ENCODE measurements at regions not wholly inside any gene's neighbourhood (a gene's known extent, or its start where the extent isn't known, plus 50 kb on each side); places are given as distances from the start of the nearest gene placed in this dataset.

- TF ChIP-seq POLR2A (IDR thresholded peaks at IDR 0.05) (no peak), CTCF (IDR thresholded peaks at IDR 0.05) (no peak)
Observed at GRCh38 chr20:24334830-24335229, 134.6 kb upstream of the SYNDIG1 start.

Measured in heart left ventricle (tissue), 13 donors.